ENCODE measurements at regions not wholly inside any gene's neighbourhood (a gene's known extent, or its start where the extent isn't known, plus 50 kb on each side); places are given as distances from the start of the nearest gene placed in this dataset.
"Not testable (repeated sequence)": the region's sequence is repeated elsewhere in the genome, so short reads cannot be mapped to it uniquely, and the experiment has no call there.

- Mint-ChIP-seq H3K9me3 (peaks cover 4% of the 10 kb centered on the region), H3K4me3 (no peak overlapping the region), H3K27me3 (ENCODE audit: low read depth) (no peaks in the 10 kb centered on the region), H3K4me1 (ENCODE audit: low read depth) (no peaks in the 10 kb centered on the region), H3K36me3 (ENCODE audit: insufficient read depth) (no peaks in the 10 kb centered on the region)
- ATAC-seq (no peak), DNase-seq (no peak)
Measured at GRCh38 chr14:48384821-48385220, 709.4 kb upstream of the MDGA2 start.

GRCh38 chr14:48382961-48383360, 707.6 kb upstream of the MDGA2 start:
- Mint-ChIP-seq H3K27me3 (ENCODE audit: low read depth) (no peaks in the 10 kb centered on the region), H3K4me1 (ENCODE audit: low read depth) (no peaks in the 10 kb centered on the region), H3K36me3 (ENCODE audit: insufficient read depth) (no peaks in the 10 kb centered on the region), H3K4me3 (no peak overlapping the region), H3K9me3 (no peaks in the 10 kb centered on the region)
- no peak for DNase-seq
- ATAC-seq = no peak

GRCh38 chr14:48378541-48378940, 703.1 kb upstream of the MDGA2 start:
- Mint-ChIP-seq H3K4me1 (ENCODE audit: low read depth) (no peaks in the 10 kb centered on the region), H3K27me3 (ENCODE audit: low read depth) (no peaks in the 10 kb centered on the region), H3K4me3 (no peak overlapping the region), H3K9me3 (no peaks in the 10 kb centered on the region), H3K36me3 (ENCODE audit: insufficient read depth) (no peaks in the 10 kb centered on the region)
- ATAC-seq = no peak
- DNase-seq = no peak

- Mint-ChIP-seq H3K27me3 (ENCODE audit: low read depth) (no peaks in the 10 kb centered on the region), H3K36me3 (ENCODE audit: insufficient read depth) (no peaks in the 10 kb centered on the region), H3K9me3 (peaks cover 9% of the 10 kb centered on the region), H3K4me3 (no peak overlapping the region), H3K4me1 (ENCODE audit: low read depth) (no peaks in the 10 kb centered on the region)
- ATAC-seq = no peak
- DNase-seq = no peak
Measured at GRCh38 chr14:48373981-48374380, 698.6 kb upstream of the MDGA2 start.

GRCh38 chr14:48350971-48351370, 675.6 kb upstream of the MDGA2 start:
- Mint-ChIP-seq H3K4me1 (ENCODE audit: low read depth) (no peaks in the 10 kb centered on the region), H3K36me3 (ENCODE audit: insufficient read depth) (no peaks in the 10 kb centered on the region), H3K27me3 (ENCODE audit: low read depth) (no peaks in the 10 kb centered on the region), H3K4me3 (no peak overlapping the region), H3K9me3 (no peaks in the 10 kb centered on the region)
- DNase-seq (no peak), ATAC-seq (no peak)

GRCh38 chr14:48349689-48350088, 674.3 kb upstream of the MDGA2 start:
- ATAC-seq (no peak), DNase-seq (no peak)
- H3K9me3 Mint-ChIP-seq = no peaks in the 10 kb centered on the region
- no peak overlapping the region for H3K4me3 Mint-ChIP-seq
- no peaks in the 10 kb centered on the region for H3K4me1 Mint-ChIP-seq (ENCODE audit: low read depth)
- no peaks in the 10 kb centered on the region for H3K27me3 Mint-ChIP-seq (ENCODE audit: low read depth)
- no peaks in the 10 kb centered on the region for H3K36me3 Mint-ChIP-seq (ENCODE audit: insufficient read depth)

GRCh38 chr14:48341069-48341468, 665.7 kb upstream of the MDGA2 start:
- no peaks in the 10 kb centered on the region for H3K27me3 Mint-ChIP-seq (ENCODE audit: low read depth)
- no peak for ATAC-seq
- H3K9me3 Mint-ChIP-seq = peaks cover 20% of the 10 kb centered on the region
- no peak overlapping the region for H3K4me3 Mint-ChIP-seq
- no peak for DNase-seq
- no peaks in the 10 kb centered on the region for H3K4me1 Mint-ChIP-seq (ENCODE audit: low read depth)
- no peaks in the 10 kb centered on the region for H3K36me3 Mint-ChIP-seq (ENCODE audit: insufficient read depth)

- no peaks in the 10 kb centered on the region for H3K4me1 Mint-ChIP-seq (ENCODE audit: low read depth)
- H3K4me3 Mint-ChIP-seq = no peak overlapping the region
- ATAC-seq (no peak), DNase-seq (no peak)
- H3K9me3 Mint-ChIP-seq = peaks cover 10% of the 10 kb centered on the region
- no peaks in the 10 kb centered on the region for H3K36me3 Mint-ChIP-seq (ENCODE audit: insufficient read depth)
- H3K27me3 Mint-ChIP-seq (ENCODE audit: low read depth) = no peaks in the 10 kb centered on the region
Measured at GRCh38 chr14:48333221-48333920, 658.0 kb upstream of the MDGA2 start.

GRCh38 chr14:48331421-48331820, 656.0 kb upstream of the MDGA2 start:
- Mint-ChIP-seq H3K4me3 (no peak overlapping the region), H3K4me1 (ENCODE audit: low read depth) (no peaks in the 10 kb centered on the region), H3K36me3 (ENCODE audit: insufficient read depth) (no peaks in the 10 kb centered on the region), H3K9me3 (peaks cover 4% of the 10 kb centered on the region), H3K27me3 (ENCODE audit: low read depth) (no peaks in the 10 kb centered on the region)
- ATAC-seq (no peak), DNase-seq (no peak)

GRCh38 chr14:48325486-48325885, 650.1 kb upstream of the MDGA2 start:
- no peak for ATAC-seq
- Mint-ChIP-seq H3K27me3 (ENCODE audit: low read depth) (no peaks in the 10 kb centered on the region), H3K4me1 (ENCODE audit: low read depth) (no peaks in the 10 kb centered on the region), H3K4me3 (no peak overlapping the region), H3K36me3 (ENCODE audit: insufficient read depth) (no peaks in the 10 kb centered on the region), H3K9me3 (peaks cover 4% of the 10 kb centered on the region)
- DNase-seq = no peak

GRCh38 chr14:48323665-48324064, 648.3 kb upstream of the MDGA2 start:
- no peaks in the 10 kb centered on the region for H3K36me3 Mint-ChIP-seq (ENCODE audit: insufficient read depth)
- DNase-seq (no peak), ATAC-seq (no peak)
- no peak overlapping the region for H3K4me3 Mint-ChIP-seq
- H3K9me3 Mint-ChIP-seq = peaks cover 4% of the 10 kb centered on the region
- no peaks in the 10 kb centered on the region for H3K27me3 Mint-ChIP-seq (ENCODE audit: low read depth)
- no peaks in the 10 kb centered on the region for H3K4me1 Mint-ChIP-seq (ENCODE audit: low read depth)

- ATAC-seq (no peak), DNase-seq (no peak)
- Mint-ChIP-seq H3K36me3 (ENCODE audit: insufficient read depth) (no peaks in the 10 kb centered on the region), H3K27me3 (ENCODE audit: low read depth) (no peaks in the 10 kb centered on the region), H3K4me3 (no peak overlapping the region), H3K9me3 (peaks cover 10% of the 10 kb centered on the region), H3K4me1 (ENCODE audit: low read depth) (no peaks in the 10 kb centered on the region)
Measured at GRCh38 chr14:48319823-48320222, 644.4 kb upstream of the MDGA2 start.

GRCh38 chr14:48304729-48305128, 629.3 kb upstream of the MDGA2 start:
- Mint-ChIP-seq H3K27me3 (ENCODE audit: low read depth) (no peaks in the 10 kb centered on the region), H3K9me3 (peaks cover 3% of the 10 kb centered on the region), H3K4me3 (no peak overlapping the region), H3K36me3 (ENCODE audit: insufficient read depth) (no peaks in the 10 kb centered on the region), H3K4me1 (ENCODE audit: low read depth) (no peaks in the 10 kb centered on the region)
- ATAC-seq = no peak
- no peak for DNase-seq

- Mint-ChIP-seq H3K9me3 (peaks cover 22% of the 10 kb centered on the region), H3K4me3 (no peak overlapping the region), H3K4me1 (ENCODE audit: low read depth) (no peaks in the 10 kb centered on the region), H3K27me3 (ENCODE audit: low read depth) (no peaks in the 10 kb centered on the region), H3K36me3 (ENCODE audit: insufficient read depth) (no peaks in the 10 kb centered on the region)
- DNase-seq (no peak), ATAC-seq (no peak)
Measured at GRCh38 chr14:48289701-48290100, 614.3 kb upstream of the MDGA2 start.

GRCh38 chr14:48285217-48285616, 609.8 kb upstream of the MDGA2 start:
- H3K4me3 Mint-ChIP-seq; H3K36me3 Mint-ChIP-seq (ENCODE audit: insufficient read depth); H3K4me1 Mint-ChIP-seq (ENCODE audit: low read depth); ATAC-seq; DNase-seq; H3K27me3 Mint-ChIP-seq (ENCODE audit: low read depth): not testable (repeated sequence)
- H3K9me3 Mint-ChIP-seq = peaks cover 19% of the 10 kb centered on the region

GRCh38 chr14:48275301-48275700, 599.9 kb upstream of the MDGA2 start:
- Mint-ChIP-seq H3K36me3 (ENCODE audit: insufficient read depth) (no peaks in the 10 kb centered on the region), H3K4me1 (ENCODE audit: low read depth) (no peaks in the 10 kb centered on the region), H3K4me3 (no peak overlapping the region), H3K9me3 (peaks cover 14% of the 10 kb centered on the region), H3K27me3 (ENCODE audit: low read depth) (no peaks in the 10 kb centered on the region)
- ATAC-seq = no peak
- no peak for DNase-seq
